ENCODE measurements at regions not wholly inside any gene's neighbourhood (a gene's known extent, or its start where the extent isn't known, plus 50 kb on each side); places are given as distances from the start of the nearest gene placed in this dataset.

DNA sequence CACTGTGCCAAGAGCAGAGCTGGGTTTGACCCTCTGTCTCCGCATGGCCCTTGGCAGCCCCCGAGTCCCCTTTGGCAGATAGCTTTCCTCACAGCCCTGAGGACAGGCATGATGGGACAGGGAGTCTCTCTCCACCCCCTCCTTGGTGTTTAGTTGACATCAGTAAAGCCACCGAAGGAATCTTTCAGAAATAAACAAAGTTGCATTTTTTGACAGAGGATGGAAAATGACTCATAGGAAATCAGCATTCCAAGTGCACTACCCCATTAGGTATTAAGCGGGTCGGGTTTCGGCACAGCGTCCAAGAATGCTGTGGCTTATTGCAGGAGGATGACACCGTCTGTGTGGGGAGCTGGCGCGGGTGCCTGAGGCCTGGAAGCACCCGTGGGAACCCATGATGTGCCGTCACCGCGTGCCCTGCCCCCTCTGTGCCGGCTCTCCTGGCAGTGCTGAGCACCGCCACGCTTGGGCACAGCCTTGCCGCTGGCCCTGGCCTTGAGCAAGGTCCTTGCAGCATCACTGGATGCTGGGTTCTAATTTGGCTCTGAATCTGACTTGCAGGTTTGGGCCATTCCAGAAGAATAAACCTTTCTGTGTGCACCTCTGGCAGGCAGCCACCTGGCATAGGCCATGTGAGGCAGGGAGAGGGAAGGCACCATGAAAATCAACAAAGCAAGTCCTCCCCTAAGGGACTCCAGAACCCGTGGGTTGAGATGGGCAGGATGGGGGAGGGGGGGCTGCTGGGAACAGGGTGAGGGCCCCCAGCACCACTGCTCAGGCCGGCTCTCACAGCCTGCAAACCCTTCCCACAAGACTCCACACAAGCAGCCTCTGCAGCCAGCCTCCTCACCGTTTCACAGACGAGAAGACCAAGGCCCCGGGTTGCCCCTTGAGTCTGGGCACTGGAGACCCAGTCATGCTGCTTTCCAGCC is 50.5 kb upstream of the ZNF469 start:
- DNase-seq (ENCODE audit: low read depth, low spot score): peak; percentile 100

- DNase-seq (ENCODE audit: low read depth, low spot score): peak; percentile 58
Measured at GRCh38 chr16:88332921-88333825, 49.6 kb upstream of the ZNF469 start.
